GM18868 (cell line): ENCODE measurements at regions not wholly inside any gene's neighbourhood (a gene's known extent, or its start where the extent isn't known, plus 50 kb on each side); places are given as distances from the start of the nearest gene placed in this dataset.
"Not testable (repeated sequence)": the region's sequence is repeated elsewhere in the genome, so short reads cannot be mapped to it uniquely, and the experiment has no call there.

Experiments
- ATAC-seq: cut with Tn5 transposase; IDR thresholded peaks from one replicate; pipeline ENCODE4 v1.9.1; 2021; ENCODE audit warnings: mild to moderate bottlenecking, moderate library complexity; ENCODE audit not compliant: unreplicated experiment

DNA sequence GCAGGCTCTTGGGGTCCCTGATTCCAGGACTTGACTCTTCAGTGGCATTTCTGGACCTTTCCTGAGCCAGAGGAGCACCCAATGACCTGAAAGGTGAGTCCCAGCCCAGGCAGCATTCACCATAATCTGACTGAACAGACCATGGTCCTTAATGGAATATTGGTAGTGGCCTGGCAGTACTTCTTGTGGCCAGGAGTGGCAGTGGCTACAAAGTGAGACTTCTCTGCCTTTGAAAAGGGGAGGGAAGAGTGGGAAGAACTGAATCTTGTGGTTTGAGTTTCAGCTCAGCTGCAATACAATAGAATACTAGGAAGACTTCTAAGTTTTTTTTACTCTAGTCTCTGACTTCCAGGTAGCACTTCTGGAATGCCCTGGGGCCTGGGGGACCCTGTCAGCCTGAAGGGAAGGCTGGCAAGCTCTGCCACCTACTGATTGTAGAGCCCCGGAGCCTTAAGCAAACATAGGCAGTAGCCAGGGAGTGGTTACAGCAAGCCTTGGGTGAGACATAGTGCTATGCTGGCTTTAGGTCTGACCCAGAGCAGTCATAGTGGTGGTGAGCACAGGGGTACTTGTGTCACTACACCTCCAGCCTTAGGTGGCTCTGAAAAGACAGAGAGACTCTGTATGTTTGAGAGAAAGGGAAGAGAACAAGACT is 674.2 kb upstream of the MANEA start:
- ATAC-seq, result no peak

DNA sequence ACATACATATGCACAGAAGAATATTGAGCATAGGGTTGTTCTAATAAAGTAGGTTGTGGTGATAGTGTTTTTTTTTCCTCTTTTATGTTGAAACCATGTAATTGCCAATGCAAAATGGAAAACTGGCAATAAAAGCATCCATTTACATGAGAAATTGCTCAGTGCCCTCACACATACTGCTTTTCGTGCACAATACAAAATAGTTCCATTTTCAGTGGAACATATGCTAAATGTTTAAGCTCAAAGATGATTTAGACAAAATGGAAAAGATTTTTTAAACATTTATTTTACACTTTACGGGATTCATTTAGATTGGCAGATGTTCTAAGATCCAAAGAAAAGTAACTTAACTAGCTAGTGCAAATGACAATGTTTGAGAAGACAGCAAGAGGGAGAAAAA is 678.1 kb upstream of the MANEA start:
- ATAC-seq, result no peak

DNA sequence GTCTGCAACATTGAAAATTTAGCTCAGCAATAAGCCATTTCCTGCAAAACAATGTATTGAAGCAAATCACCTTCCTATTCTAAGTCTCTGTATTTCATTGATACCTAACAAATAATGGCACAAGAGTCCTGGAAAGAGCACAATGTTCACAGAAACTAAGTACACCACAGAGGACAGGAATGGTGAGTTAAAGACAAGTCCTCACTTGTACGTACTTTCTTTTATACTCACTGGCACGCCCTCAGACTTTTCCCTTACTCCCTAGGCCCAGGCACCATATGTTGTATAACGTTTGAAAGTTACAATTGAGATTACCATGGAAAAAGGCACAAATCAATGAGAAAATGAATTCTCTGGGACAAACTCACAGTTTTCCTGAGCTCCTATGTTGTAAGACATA is 683.0 kb upstream of the MANEA start:
- ATAC-seq, result no peak

DNA sequence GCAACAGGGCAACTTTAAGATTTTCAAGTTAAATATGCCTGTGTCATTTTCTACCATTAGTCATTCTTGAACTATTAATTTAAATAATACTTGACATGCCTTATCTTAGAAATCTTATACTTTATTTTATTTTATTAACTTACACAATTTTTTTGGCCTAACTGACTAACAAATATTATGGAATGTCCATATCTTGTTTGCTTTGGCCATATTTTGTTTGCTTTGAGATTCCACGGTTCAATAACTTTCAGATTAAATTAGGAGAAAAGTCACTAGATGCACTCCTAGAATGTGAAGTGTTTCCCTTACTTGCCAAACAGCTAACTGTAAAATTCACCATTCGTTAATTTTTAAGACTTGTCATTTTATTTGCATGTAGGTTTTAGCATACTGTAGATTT is 684.0 kb upstream of the MANEA start:
- no peak for ATAC-seq

DNA sequence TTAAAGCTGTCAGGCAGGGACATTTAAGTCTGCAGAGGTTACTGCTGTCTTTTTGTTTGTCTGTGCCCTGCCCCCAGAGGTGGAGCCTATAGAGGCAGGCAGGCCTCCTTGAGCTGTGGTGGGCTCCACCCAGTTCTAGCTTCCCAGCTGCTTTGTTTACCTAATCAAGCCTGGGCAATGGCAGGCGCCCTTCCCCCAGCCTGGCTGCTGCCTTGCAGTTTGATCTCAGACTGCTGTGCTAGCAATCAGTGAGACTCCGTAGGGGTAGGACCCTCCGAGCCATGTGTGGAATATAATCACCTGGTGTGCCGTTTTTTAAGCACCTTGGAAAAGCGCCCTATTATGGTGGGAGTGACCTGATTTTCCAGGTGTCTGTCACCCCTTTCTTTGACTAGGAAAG is 703.5 kb upstream of the MANEA start:
- ATAC-seq, result not testable (repeated sequence)

DNA sequence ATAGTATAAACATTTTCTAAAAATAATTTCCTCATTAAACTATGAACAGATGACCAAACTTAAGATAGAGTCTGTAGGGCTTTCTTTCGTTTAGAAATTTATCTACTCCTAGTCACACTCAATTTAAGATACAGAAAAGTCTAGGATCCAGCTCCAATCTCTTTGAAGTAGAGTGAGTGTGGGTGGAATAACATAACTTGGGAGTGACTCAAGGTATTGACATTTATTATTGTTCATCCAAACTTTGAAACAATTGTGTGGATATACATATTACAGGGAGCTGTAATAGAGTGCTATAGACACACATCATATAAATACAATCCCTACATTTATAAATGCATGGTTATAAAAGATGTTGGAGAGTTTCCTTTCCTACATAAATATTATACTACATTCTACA is 715.2 kb upstream of the MANEA start:
- no peak for ATAC-seq

DNA sequence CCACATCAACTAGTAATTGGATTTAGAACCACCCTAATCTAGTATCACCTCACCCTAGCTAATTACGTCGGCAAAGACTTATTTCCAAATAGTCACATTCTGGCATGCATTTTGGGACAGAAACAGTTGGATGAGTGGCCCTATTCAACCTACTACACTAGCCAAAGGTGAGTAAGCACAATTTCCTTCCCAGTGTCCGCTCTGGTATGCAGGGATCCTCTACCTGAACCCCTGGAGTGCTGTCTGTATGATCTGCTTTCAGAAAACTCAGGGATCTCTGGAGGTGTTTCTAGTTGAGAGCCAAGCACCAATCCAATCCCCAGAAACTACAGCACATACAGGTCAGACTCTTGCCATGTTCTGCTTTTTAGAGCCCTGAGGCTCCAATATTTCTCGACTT is 717.4 kb upstream of the MANEA start:
- no peak for ATAC-seq

DNA sequence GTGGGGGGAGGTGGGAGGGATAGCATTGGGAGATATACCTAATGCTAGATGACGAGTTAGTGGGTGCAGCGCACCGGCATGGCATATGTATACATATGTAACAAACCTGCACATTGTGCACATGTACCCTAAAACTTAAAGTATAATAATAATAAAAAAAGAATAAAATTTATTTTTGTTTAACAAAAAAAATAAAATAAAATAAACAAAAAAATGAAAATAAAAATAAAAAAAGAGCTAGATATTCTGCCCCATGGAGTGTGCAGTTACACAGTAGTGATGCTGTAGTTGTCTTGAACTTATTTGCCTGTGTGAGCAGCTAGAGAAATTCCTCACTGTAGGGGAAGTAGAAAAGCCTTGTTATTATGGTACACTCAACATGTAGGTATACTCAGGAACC is 720.3 kb upstream of the MANEA start:
- ATAC-seq, result not testable (repeated sequence)

DNA sequence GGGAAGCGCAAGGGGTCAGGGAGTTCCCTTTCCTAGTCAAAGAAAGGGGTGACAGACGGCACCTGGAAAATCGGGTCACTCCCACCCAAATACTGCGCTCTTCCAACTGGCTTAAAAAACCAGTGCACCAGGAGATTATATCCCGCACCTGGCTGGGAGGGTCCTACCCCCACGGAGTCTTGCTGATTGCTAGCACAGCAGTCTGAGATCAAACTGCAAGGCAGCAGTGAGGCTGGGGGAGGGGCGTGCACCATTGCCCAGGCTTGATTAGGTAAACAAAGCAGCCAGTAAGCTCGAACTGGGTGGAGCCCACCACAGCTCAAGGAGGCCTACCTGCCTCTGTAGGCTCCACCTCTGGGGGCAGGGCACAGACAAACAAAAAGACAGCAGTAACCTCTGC is 726.0 kb upstream of the MANEA start:
- ATAC-seq, result not testable (repeated sequence)

DNA sequence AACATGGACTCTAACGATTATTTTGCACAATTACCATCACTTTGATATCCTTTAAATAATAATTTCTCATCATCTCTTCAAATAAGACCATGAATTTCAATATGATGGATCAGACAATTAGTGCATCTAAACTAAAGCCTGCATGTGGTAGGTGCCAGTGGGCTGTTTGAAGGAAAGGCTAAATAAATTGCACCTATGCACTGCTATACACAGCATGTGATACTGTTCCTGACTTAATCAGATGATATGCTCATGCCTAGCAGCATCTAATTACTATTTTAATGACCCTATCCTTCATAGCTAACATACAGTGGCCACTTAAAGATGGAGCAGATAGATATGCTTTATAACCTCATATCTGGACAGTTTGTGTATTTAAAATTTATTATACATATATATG is 731.6 kb upstream of the MANEA start:
- no peak for ATAC-seq

DNA sequence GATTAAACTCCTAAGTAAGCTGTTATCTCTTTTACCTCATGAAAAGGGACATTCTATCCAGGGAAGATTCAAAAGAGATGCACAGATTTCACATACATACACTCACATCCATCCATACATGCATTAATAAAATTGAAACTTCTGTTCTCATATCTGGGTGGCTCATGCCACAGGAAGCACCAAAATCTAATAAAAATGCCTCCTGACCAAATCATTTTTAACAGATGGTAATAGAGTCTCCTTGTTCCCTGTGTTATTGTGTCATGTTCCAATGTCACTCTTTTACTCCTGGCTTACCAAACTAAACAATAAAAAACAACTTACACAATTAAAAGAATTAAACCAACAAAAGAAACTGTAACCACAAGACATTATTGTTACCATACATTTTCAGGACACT is 742.1 kb upstream of the MANEA start:
- ATAC-seq, result no peak

DNA sequence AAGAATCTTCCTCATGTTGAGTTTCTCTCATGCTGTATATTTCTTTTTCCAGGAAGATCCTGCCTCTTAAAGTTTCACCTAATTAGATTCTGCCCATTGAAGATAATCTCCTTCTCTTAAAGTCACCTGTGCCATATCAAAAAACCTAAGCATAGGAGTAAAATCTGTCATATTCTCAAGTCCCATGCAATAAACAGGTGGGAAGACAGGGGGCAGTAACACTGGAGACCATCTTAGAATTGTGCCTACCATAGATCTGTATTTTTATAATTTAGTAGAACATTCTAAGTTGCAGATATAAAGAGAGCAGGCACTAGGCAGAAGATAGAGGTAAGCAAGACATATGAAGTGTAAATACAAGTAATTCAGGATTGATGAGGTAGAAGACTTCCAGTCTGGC is 763.5 kb upstream of the MANEA start:
- no peak for ATAC-seq

DNA sequence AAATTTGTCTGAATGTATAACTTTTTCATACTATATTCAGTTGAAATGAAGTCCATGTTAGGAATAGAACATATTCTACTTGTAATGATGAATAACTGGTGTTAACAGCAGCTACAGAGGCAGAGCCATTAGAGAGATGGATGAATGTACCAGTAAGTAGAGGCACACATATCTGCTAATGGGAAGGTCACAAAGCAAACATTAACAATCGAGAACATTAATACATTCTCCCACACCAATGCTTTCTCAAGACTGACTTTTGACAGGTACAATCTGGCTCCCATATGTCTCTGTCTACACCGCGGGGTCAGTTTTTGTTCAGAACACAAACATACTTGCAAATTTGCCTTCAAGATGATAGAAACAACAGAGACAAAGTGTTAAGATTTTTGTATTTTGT is 776.0 kb upstream of the MANEA start:
- ATAC-seq, result no peak

DNA sequence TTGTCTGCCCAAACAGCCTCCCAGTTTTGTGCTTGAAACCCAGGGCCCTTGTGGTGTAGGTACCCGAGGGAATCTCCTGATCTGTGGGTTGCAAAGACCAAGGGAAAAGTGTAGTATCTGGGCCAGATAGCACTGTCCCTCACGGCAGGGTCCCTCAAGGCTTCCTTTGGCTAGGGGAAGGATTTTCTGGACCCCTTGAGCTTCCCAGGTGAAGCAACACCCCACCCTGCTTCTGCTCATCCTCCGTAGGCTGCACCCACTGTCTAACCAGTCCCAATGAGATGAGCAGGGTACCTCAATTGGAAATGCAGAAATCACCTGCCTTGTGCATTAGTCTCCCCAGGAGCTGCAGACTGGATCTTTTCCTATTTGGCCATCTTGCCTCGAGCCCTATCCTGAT is 791.8 kb upstream of the MANEA start:
- no peak for ATAC-seq

DNA sequence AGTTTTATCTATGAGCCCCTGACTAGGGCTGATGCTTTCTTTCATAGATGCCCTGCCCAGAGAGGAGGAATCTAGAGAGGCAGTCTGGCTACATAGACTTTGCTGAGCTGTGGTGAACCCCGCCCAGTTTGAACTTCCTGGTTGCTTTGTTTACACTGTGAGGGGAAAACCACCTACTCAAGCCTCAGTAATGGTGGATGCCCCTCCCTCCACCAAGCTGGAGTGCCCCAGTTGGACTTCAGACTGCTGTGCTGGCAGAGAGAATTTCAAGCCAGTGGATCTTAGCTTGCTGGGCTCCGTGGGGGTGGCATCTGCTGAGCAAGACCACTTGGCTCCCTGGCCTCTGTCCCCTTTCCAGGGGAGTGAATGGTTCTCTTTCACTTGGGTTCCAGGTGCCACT is 792.3 kb upstream of the MANEA start:
- peak; percentile 97 for ATAC-seq

DNA sequence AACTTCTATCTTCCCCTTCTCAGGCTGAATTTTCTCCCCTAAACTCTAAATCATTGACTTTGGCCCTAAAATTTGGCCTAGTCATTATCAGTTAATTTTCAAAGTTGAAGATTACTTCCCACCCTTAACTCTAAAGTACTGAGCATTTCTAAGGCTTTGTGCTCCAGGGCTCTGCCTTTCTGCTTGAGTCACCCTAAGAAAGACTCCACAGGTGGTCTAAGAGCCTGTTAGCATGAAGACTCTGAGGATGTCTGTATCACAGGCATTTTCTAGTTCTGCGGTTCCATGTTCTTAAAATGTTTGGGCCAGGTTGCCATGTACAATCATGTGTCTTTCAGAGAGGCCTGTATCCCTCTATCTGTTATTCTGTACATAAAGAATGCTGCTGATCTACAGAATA is 808.1 kb upstream of the MANEA start:
- ATAC-seq, result no peak

DNA sequence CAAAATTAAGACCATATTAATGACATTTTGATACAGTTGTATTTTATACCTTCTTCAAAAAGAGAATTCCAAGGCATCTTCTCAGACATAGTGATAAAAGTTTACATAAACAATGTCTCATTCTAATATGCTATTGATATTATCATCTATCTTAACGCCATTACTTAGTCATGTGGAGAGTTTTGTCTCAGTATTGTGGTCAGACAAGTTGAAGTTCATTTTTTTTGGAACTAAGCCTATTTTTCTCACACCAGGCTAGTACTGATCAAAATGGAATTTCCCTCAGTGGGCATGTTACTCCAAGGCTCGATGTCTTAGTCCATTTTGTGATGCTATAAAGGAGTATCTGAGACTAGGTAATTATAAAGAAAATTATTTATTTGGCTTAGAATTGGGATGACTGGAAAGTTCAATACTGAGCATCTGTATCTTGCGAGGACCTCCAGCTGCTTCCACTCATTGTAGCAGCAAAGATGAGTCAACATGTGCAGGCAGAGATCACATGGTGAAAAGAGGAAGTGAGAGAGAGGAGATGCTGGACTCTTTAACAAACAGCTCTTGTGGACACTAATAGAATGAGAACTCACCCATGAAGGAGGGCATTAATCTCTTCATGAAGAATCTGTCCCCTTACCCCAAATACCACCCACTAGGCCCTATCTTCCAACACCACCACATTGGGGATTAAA is 825.5 kb upstream of the MANEA start:
- ATAC-seq, result peak; percentile 99

DNA sequence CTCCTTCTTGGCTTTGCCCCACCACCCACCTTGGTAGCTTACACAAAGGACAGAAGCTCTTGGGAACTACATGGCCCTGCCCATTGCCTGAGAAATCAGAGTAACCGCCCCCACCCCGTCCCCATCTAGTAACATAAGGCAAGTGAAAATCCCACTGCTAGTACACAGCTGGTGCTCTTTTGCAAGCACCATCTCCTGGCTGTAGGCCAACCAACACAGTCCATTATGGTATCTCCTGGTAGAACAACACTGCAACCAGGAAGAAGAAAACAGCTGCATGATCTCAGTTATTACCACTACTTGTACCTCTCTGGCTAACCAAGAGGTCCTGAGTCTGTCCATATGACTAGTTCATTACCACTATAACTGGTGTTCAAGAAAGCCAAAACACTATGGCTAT is 841.1 kb upstream of the MANEA start:
- ATAC-seq, result no peak

DNA sequence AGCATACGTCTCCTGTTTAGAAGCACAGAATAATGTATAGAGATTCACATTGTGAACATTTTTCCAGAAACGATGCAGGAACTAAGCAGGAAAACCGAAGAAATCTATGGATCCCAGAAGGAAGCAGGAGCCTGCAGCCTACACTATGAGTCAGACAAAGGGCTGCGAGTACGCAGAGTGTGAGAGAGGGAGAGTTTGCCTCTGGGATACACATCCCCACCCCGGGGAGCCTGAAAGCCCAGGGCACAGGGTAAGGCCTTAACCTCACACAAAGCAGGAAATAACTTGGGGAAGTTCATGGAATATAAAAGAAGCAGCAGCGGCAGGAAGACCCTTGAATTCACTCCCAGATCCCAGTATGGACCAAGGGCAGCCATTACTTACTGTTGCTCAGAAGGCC is 842.1 kb upstream of the MANEA start:
- ATAC-seq, result no peak

DNA sequence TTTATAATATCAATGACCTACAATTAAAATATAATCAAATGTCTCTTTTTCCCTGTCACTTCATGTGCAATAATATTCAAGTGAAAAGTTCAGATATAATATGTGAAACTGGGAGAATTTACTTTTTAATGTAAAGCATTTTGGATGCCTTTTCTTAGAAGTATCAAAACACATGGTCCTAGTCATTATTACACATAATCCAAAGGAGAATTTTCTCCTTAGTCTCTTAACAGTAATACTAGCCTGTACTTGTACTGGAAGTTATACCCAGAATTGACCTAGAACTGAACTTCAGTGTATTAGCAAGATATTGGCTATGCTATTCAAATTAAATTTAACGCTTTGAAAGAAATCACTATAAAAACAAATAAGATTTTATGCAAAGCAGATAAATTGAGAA is 842.6 kb upstream of the MANEA start:
- no peak for ATAC-seq

DNA sequence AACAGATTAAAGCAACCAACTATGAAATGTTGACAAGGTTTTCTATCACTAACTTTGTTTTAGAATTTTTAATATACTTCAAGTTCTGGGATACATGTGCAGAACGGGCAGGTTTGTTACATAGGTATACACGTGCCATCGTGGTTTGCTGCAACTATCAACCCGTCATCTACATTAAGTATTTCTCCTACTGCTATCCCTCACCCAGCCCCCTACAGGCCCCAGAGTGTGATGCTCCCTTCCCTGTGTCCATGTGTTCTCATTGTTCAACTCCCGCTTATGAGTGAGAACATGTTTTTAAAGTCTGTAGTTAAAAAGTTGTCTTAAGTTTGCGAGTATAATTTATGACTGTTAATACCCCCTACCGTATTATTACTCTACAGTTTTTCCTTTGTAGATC is 844.3 kb upstream of the MANEA start:
- ATAC-seq, result no peak

DNA sequence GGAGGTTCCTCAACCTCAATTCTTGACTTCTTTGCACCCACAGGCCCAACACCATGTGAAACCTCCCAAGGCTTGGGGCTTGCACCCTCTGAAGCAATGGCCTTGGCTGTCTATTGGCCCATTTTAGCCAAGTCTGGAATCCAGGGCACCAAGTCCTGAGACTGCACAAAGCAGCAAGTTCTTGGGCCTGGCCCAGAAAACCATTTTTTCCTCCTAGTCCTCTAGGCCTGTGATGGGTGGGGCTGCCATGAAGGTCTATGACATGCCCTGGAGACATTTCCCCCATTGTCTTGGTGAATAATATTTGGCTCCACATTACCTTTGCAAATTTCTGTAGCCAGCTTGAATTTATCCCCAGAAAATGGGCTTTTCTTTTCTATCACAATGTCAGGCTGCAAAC is 849.6 kb upstream of the MANEA start:
- ATAC-seq, result no peak

DNA sequence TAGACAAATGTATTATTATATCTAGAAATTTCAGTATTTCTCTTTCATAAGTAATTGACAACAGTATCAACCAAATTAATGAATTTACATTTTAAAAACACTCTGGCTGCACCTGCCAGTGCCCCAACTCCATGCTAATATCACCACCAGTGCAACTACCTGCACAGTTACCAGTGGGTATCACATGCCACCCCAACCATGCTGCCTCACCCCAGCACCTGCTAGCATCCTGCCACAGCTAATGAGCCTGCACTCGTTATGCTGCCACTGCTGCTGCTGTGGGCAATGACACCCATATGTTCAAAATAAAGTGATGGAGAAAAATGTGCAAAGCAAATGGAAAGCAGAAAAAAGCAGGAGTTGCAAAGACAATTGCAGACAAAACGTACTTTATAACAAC is 855.9 kb upstream of the MANEA start:
- ATAC-seq, result no peak
